ENCODE measurements at regions not wholly inside any gene's neighbourhood (a gene's known extent, or its start where the extent isn't known, plus 50 kb on each side); places are given as distances from the start of the nearest gene placed in this dataset.

GRCh38 chr11:26076233-26076990, 255.5 kb upstream of the ANO3 start:
- no peaks in the 10 kb centered on the region for H3K9me3 Mint-ChIP-seq
- H3K4me3 Mint-ChIP-seq, result no peak overlapping the region
- no peak overlapping the region for H3K27ac Mint-ChIP-seq
- no peak for TF ChIP-seq CTCF (IDR thresholded peaks at IDR 0.05; ENCODE audit: unreplicated experiment)
- H3K4me1 Mint-ChIP-seq, result peaks cover 15% of the 10 kb centered on the region
- H3K36me3 Mint-ChIP-seq, result no peaks in the 10 kb centered on the region
- H3K27me3 Mint-ChIP-seq (ENCODE audit: low read depth), result no peaks in the 10 kb centered on the region
- DNase-seq (ENCODE audit: low spot score in 2 of 2, unreplicated experiment in 2 of 2), result no peak

- no peaks in the 10 kb centered on the region for H3K36me3 Mint-ChIP-seq
- TF ChIP-seq CTCF (IDR thresholded peaks at IDR 0.05; ENCODE audit: unreplicated experiment), result no peak
- H3K27me3 Mint-ChIP-seq (ENCODE audit: low read depth), result no peaks in the 10 kb centered on the region
- H3K4me1 Mint-ChIP-seq, result peaks cover 7% of the 10 kb centered on the region
- DNase-seq (ENCODE audit: low spot score in 2 of 2, unreplicated experiment in 2 of 2), result no peak
- H3K4me3 Mint-ChIP-seq, result no peak overlapping the region
- no peaks in the 10 kb centered on the region for H3K9me3 Mint-ChIP-seq
- peak overlapping the region; percentile 8 for H3K27ac Mint-ChIP-seq
Measured at GRCh38 chr11:26078231-26078821, 253.6 kb upstream of the ANO3 start.

GRCh38 chr11:26084313-26084712, 247.6 kb upstream of the ANO3 start:
- H3K9me3 Mint-ChIP-seq, result no peaks in the 10 kb centered on the region
- H3K27me3 Mint-ChIP-seq (ENCODE audit: low read depth), result no peaks in the 10 kb centered on the region
- TF ChIP-seq CTCF (IDR thresholded peaks at IDR 0.05; ENCODE audit: unreplicated experiment), result no peak
- H3K4me3 Mint-ChIP-seq, result no peak overlapping the region
- H3K36me3 Mint-ChIP-seq, result no peaks in the 10 kb centered on the region
- H3K27ac Mint-ChIP-seq, result no peak overlapping the region
- H3K4me1 Mint-ChIP-seq, result no peaks in the 10 kb centered on the region
- DNase-seq (ENCODE audit: low spot score in 2 of 2, unreplicated experiment in 2 of 2), result no peak

GRCh38 chr11:26086028-26086427, 245.9 kb upstream of the ANO3 start:
- Mint-ChIP-seq H3K4me3 (no peak overlapping the region), H3K4me1 (no peaks in the 10 kb centered on the region), H3K9me3 (no peaks in the 10 kb centered on the region), H3K27ac (no peak overlapping the region), H3K36me3 (no peaks in the 10 kb centered on the region), H3K27me3 (ENCODE audit: low read depth) (no peaks in the 10 kb centered on the region)
- TF ChIP-seq CTCF (IDR thresholded peaks at IDR 0.05; ENCODE audit: unreplicated experiment), result no peak
- DNase-seq (ENCODE audit: low spot score in 2 of 2, unreplicated experiment in 2 of 2), result no peak

GRCh38 chr11:26087120-26087935, 244.6 kb upstream of the ANO3 start:
- TF ChIP-seq CTCF (IDR thresholded peaks at IDR 0.05; ENCODE audit: unreplicated experiment), result no peak

More at GRCh38 chr11:26087120-26087935, 244.6 kb upstream of the ANO3 start:
- no peaks in the 10 kb centered on the region for H3K36me3 Mint-ChIP-seq
- no peaks in the 10 kb centered on the region for H3K4me1 Mint-ChIP-seq
- no peak for DNase-seq (ENCODE audit: low spot score in 2 of 2, unreplicated experiment in 2 of 2)
- H3K9me3 Mint-ChIP-seq, result no peaks in the 10 kb centered on the region
- no peaks in the 10 kb centered on the region for H3K27me3 Mint-ChIP-seq (ENCODE audit: low read depth)
- H3K27ac Mint-ChIP-seq, result no peak overlapping the region
- H3K4me3 Mint-ChIP-seq, result no peak overlapping the region
